ENCODE measurements at regions not wholly inside any gene's neighbourhood (a gene's known extent, or its start where the extent isn't known, plus 50 kb on each side); places are given as distances from the start of the nearest gene placed in this dataset.
A peak's percentile ranks its signal among the peaks of the same experiment; 100 is the strongest.

- no peak for DNase-seq (ENCODE audit: low spot score in 2 of 2)
- intact Hi-C loops (cut with DNase I; ENCODE audit: low total_unique reads) = no loop called here
- TF ChIP-seq CTCF (IDR thresholded peaks at IDR 0.05) = no peak
- no peak for TF ChIP-seq POLR2A (IDR thresholded peaks at IDR 0.05)
- H3K4me3 ChIP-seq (ENCODE audit: low read depth, poor library complexity, severe bottlenecking) = no peak overlapping the region
- WGBS, 2 donors = 87 to 97% methylated on average over 2 of the region's 2 CpGs
These were observed 114.8 kb downstream of the RERGL start for GRCh38 chr12:17975239-17975638.

GRCh38 chr12:17971850-17972249 is 118.1 kb downstream of the RERGL start:
- no peak for TF ChIP-seq CTCF (IDR thresholded peaks at IDR 0.05)
- TF ChIP-seq POLR2A (IDR thresholded peaks at IDR 0.05) = no peak
- 91 to 94% methylated on average over 1 of the region's 1 CpG for WGBS, 2 donors
- no peak overlapping the region for H3K4me3 ChIP-seq (ENCODE audit: low read depth, poor library complexity, severe bottlenecking)
- DNase-seq (ENCODE audit: low spot score in 2 of 2) = no peak
- intact Hi-C loops (cut with DNase I; ENCODE audit: low total_unique reads) = no loop called here

GRCh38 chr12:17954788-17955187 is 135.2 kb downstream of the RERGL start:
- no peak for TF ChIP-seq POLR2A (IDR thresholded peaks at IDR 0.05)
- no peak for TF ChIP-seq CTCF (IDR thresholded peaks at IDR 0.05)
- 69 to 70% methylated on average over 3 of the region's 3 CpGs for WGBS, 2 donors
- DNase-seq (ENCODE audit: low spot score in 2 of 2) = no peak
- intact Hi-C loops (cut with DNase I; ENCODE audit: low total_unique reads) = no loop called here
- no peak overlapping the region for H3K4me3 ChIP-seq (ENCODE audit: low read depth, poor library complexity, severe bottlenecking)

GRCh38 chr12:17950898-17951297 is 139.1 kb downstream of the RERGL start:
- 75 to 81% methylated on average over 2 of the region's 2 CpGs for WGBS, 2 donors
- no peak for DNase-seq (ENCODE audit: low spot score in 2 of 2)
- TF ChIP-seq CTCF (IDR thresholded peaks at IDR 0.05) (no peak), POLR2A (IDR thresholded peaks at IDR 0.05) (no peak)
- no peak overlapping the region for H3K4me3 ChIP-seq (ENCODE audit: low read depth, poor library complexity, severe bottlenecking)
- intact Hi-C loops (cut with DNase I; ENCODE audit: low total_unique reads) = no loop called here

GRCh38 chr12:17949558-17950141 is 140.3 kb downstream of the RERGL start:
- no peak overlapping the region for H3K4me3 ChIP-seq (ENCODE audit: low read depth, poor library complexity, severe bottlenecking)
- TF ChIP-seq CTCF (IDR thresholded peaks at IDR 0.05) (no peak), POLR2A (IDR thresholded peaks at IDR 0.05) (no peak)
- WGBS, 2 donors = 62 to 77% methylated on average over 2 of the region's 2 CpGs
- peak in 1 of 2 donors; percentile 54 for DNase-seq (ENCODE audit: low spot score in 2 of 2)
- intact Hi-C loops (cut with DNase I; ENCODE audit: low total_unique reads) = no loop called here

- 57 to 63% methylated on average over 4 of the region's 4 CpGs for WGBS, 2 donors
- intact Hi-C loops (cut with DNase I; ENCODE audit: low total_unique reads) = no loop called here
- TF ChIP-seq CTCF (IDR thresholded peaks at IDR 0.05) (no peak), POLR2A (IDR thresholded peaks at IDR 0.05) (no peak)
- no peak overlapping the region for H3K4me3 ChIP-seq (ENCODE audit: low read depth, poor library complexity, severe bottlenecking)
- no peak for DNase-seq (ENCODE audit: low spot score in 2 of 2)
These were observed 161.2 kb downstream of the RERGL start for GRCh38 chr12:17928708-17929366.
